ENCODE measurements at regions not wholly inside any gene's neighbourhood (a gene's known extent, or its start where the extent isn't known, plus 50 kb on each side); places are given as distances from the start of the nearest gene placed in this dataset.
"Not testable (repeated sequence)": the region's sequence is repeated elsewhere in the genome, so short reads cannot be mapped to it uniquely, and the experiment has no call there.

DNA sequence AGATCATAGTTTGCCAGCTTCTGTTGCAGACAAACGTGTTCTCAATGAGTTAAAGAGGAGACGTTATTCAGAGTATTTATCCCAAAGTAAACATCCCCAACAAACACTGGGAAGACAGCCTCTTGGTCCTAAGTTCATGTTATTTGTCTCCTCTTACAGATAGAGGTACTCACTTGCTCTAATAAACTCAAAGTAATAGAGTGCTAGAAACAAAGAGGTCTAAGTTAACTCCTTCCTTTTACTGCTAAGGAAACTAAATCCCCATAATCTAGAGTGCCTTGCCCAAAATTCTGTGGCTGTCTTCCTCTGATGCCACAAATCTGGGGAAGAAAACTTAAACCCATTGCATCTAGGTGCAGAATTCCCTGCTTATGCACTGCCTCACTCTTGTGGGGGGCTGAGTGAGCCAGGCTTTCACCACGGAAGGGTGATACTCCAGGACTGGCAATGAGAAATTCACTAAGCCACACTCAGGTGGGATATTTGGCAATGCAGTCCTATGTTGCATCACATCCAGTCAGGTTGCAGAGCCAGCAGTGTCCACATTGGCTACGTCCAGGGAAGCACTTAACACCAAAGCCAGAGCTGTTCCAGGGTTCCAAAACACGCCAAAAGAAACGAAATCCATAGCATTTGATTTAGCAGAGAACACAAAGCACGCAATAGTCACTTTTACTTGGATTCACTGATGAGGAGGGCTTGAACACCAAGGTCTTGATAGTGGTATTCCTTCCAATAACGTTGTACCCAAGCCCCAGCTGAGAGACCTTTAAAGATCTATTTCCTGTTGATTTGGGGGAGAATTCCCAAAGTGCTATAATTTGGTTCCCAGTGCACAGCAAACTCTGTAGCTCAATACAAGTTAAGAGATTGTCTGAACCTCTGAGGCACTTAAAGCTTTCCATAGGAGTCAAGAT, 81.0 kb upstream of the FOXQ1 start:
- no peak for DNase-seq (ENCODE audit: low read depth in 2 of 2)

- DNase-seq (ENCODE audit: low read depth in 2 of 2): no peak
Observed at GRCh38 chr6:1230281-1230680, 81.6 kb upstream of the FOXQ1 start.

DNA sequence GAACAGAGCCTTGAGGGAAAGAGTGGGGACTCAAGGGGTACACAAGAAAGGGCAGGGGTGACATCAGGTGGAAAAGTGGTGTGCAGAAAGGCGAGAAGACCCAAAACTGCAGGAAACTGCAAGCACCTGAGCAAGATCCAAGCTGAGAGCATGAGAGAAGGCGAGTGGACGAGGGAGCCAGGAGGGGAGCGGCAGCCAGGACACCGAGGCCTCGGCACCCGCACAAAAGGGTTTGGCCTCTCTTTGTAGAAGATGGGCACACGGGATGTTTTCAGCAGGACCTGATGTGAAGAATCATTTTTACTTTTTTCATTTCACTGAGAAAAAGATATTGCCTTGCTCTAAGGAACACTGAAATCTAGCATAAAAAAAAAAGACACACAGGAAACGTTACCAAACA, 82.1 kb upstream of the FOXQ1 start:
- no peak for DNase-seq (ENCODE audit: low read depth in 2 of 2)

DNA sequence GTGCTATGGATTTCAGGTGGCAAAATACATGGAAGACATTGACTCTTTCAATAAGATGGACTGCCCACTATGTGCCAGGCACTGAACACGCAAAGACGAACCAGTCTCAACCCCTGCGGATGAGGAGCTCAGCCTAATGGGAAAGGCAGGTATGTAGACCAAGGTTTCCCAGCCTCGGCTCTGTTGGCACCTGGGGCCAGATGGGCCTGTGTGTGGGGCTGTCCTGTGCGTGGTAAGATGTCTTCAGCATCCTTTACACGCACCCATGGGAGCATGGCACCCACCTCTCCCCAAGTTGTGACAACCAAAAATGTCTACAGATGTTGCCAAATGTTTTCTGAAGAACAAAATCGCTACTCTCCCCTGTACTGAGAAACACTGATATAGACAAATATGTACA, 82.6 kb upstream of the FOXQ1 start:
- no peak for DNase-seq (ENCODE audit: low read depth in 2 of 2)

DNA sequence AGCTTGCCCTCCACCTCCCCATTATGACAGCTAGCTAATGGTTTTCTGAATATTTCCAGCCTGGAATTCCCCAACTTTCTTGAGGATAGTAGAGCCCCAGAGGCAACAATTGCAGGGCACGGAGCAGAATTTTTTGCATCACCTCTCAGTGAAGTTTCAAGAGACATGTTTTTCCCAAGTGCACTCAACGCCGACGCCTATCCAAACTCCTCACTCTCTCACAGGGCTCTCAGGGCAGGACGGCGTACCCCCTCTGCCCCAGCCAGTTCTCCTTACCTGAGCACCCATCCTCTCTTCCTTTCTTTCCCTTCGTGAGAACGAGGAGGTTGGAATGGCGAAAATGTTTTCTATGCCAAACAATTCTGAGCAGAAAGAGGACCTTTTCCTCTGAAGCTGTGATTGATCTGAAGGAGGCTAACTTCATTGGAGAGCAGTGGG, 83.1 kb upstream of the FOXQ1 start:
- DNase-seq (ENCODE audit: low read depth in 2 of 2): no peak

DNA sequence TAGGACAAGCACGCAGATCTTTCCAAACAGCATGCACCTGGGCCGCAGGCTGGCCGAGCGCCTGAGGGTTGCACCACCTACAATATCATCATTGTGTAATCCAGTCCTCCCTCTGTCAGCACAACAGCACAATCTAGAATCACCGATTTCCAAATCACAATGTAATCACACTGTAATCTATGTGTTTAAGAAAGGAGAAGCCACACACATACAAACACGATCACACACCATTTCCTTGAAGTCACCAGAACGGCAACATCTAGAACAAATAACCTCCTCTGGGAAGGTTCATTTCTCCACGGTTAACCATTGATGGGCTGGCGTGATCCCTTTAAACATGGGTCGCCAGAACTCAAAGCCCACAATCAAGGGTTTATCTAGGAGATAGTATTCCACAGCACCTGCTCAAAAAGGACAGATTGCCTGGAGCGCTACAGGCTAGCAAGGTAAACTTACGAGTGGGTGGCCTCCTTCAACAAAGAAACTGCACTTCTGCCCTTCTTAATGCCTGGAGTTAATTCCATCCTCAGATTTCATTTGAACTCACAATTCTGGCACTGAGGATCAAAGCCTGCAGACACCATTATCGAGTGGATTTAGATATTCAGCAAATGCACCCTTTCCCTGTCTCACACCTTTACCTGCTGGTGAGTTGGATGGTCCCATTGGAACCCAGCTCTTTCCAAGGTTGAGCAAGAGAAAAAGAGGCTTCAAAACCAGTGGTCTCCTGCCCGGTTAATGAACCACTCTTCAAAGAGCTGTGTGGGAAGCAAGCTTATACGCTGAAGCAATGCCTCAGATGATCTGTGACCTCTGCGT, 83.8 kb upstream of the FOXQ1 start:
- DNase-seq (ENCODE audit: low read depth in 2 of 2): no peak

DNA sequence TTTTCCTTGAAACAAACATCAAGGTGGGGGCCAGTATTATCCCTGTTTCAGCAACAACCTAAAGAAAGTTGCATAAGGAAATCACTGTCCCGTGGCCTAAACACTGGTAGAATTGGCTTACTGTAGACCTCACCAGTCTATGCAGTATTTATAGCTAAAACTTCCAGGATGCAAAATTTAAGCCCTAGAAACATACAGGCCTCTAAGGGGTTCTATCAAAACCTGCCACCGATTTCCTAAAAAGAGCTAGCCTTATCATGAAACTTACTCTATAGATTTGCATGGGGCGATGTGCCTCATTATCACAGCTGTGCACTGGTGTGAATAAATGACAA, 84.3 kb upstream of the FOXQ1 start:
- no peak for DNase-seq (ENCODE audit: low read depth in 2 of 2)

GRCh38 chr6:1226277-1227099, 85.4 kb upstream of the FOXQ1 start:
- no peak for DNase-seq (ENCODE audit: low read depth in 2 of 2)

- no peak for DNase-seq (ENCODE audit: low read depth in 2 of 2)
Observed at GRCh38 chr6:1224514-1224913, 87.4 kb upstream of the FOXQ1 start.

- DNase-seq (ENCODE audit: low read depth in 2 of 2): no peak
Observed at GRCh38 chr6:1222728-1223595, 88.9 kb upstream of the FOXQ1 start.

GRCh38 chr6:1217396-1217795, 94.5 kb upstream of the FOXQ1 start:
- no peak for DNase-seq (ENCODE audit: low read depth in 2 of 2)

DNA sequence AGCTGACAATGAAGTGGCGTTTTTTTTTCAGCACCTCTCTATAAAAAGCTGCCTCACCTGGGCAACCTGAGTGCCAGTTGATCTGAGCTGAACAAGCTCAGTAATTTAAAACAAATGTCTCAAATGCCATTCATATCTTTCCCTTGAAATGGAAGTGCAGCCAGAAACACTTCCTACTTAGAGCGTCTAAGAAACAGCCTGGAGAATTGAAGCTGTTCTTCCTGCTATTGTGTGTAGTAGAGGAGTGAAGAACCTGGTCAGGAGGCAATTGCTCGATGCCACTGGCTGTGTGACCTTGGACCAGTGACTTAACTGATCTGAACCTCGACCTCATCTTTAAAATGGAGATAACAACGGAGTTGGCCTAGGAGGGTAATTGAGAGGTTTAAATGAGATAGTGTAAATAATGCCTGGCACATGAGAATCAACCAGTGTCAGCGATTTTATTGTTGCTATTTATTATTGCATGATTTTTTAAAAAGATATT, 95.4 kb upstream of the FOXQ1 start:
- DNase-seq (ENCODE audit: low read depth in 2 of 2): no peak

GRCh38 chr6:1215884-1216487, 95.9 kb upstream of the FOXQ1 start:
- DNase-seq (ENCODE audit: low read depth in 2 of 2): no peak

DNA sequence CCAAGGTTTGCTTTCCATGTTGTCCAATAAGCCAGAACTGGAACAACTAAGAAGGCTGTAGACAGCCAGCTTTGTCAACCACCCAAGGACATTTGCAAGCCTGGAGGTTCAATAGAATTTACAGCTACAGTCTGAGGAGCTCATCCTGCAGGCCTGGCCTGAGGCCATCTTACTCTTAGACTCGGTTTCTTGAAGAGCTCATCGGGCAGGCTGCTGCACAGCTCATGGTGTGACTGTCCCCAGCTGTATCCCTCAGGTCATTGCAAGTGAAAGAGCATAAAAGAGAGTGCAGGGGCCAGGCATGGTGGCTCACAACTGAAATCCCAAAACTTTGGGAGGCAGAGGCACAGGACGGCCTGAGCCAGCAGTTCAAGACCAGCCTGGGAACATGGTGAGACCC, 96.9 kb upstream of the FOXQ1 start:
- no peak for DNase-seq (ENCODE audit: low read depth in 2 of 2)

DNA sequence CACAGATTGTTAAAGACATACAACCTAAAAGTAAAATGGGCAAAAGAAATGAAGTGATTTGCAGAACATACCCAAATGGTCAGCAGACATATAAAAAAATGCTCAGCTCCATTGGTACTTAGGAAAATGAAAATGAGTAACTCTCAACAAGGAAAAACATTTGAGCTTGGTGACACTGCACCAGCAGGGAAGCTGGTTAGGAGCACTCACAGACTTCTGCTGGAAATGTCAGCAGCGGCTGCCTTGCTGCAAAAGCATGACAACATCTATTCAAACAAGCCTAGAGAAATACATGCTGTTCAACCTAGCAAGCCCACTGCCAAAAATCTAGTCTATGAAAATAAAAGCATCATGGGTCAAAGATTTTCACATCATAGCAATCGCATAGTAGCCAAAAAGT, 99.0 kb upstream of the FOXQ1 start:
- no peak for DNase-seq (ENCODE audit: low read depth in 2 of 2)

DNA sequence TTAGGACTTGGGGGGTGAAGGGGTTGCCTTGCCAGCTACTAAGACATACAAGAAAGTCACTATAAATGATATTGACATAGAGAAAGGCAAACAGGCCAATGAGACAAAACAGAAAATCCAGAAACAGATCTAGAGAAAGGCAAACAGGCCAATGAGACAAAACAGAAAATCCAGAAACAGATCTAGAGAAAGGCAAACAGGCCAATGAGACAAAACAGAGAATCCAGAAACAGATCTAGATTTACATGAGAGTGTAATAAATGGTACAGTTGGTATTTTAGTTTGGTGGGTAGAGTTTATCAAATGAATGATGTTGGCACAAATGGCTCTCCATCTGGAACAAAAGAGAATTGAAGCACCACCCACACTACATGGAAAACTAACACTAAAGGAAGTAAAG, 99.8 kb upstream of the FOXQ1 start:
- DNase-seq (ENCODE audit: low read depth in 2 of 2): not testable (repeated sequence)

- not testable (repeated sequence) for DNase-seq (ENCODE audit: low read depth in 2 of 2)
Observed at GRCh38 chr6:1210631-1211030, 101.3 kb upstream of the FOXQ1 start.

DNA sequence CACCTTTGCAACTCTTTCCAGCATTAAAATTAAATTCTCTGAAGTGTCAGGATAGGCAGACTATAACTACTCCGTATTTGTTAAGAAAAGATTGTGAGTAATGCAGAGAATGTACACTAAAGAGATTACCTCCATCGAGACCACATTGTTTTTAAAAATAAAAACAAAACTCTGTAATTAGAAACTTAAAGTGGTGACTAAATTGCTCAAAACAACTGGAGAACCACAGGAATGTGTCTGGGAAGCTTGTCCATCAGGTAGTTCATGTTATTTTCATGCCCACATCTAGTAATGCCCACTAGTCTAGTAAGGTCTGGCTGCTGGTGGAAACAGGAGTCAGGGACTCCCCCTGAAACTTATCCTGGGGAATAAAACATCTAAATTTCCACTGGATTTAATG, 103.0 kb upstream of the FOXQ1 start:
- no peak for DNase-seq (ENCODE audit: low read depth in 2 of 2)

DNA sequence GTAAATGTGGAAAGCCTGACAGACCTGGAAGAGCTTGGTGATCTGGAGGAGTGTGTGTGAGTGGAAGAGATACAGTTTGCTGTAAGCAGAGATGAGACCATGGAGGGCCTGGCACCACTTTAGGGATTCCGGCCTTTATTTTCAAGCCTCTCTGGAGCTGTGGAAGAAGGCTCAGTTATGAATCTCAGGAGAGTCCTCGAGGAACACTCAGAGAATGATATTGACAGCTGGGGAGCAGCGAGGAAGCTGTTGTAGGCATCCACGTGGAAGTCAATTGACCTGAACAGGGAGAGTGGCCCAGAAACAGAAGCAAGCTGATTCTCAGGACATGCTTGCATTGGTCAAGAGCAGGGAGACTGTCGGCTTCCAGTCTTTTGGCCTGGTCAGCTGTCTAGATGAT, 108.4 kb upstream of the FOXQ1 start:
- no peak for DNase-seq (ENCODE audit: low read depth in 2 of 2)

DNA sequence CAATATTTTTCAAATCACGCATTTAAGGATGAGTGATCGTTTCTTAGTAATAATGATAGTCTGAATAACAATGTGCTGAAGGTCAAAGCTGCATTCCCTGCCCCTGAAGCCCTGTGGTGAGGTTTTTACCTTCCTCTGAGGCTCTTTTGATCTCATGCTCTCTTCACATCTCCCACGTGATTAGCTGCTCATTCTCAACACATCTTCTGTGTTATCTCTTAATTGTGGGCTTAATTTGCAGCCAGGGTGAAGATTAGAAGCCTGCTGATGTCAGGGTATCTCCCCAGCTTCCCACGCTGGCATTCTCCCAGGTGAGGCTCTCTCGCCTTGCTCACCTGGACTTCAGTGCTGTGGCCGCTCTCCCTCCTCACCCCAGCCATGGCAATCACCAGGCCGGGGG, 109.7 kb upstream of the FOXQ1 start:
- no peak for DNase-seq (ENCODE audit: low read depth in 2 of 2)
